NCI-H524 (cell line): ENCODE measurements at regions not wholly inside any gene's neighbourhood (a gene's known extent, or its start where the extent isn't known, plus 50 kb on each side); places are given as distances from the start of the nearest gene placed in this dataset.

Experiments
- DNase-seq, 2 experiments: peaks; one replicate each; lab custom pipeline; 2025; lab: John Stamatoyannopoulos, UW

DNA sequence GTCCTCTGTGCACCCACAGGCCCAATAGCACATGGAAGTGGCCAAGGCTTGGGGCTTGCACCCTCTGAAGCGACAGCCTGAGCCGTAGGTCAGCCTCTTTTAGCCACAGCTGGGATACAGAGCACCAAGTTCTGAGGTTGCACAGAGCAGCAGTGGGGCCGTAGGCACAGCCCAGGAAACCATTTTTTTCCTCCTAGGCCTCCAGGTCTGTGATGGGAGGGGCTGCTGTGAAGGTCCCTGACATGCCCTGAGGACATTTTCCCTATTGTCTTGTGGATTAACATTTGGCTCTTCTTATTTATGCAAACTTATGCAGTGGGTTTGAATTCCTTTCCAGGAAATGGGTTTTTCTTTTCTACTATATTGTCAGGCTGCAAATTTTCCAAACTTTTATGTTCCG lies 878.7 kb upstream of the MAN1A1 start:
- no peak for DNase-seq

GRCh38 chr6:120219339-120219738 lies 869.8 kb upstream of the MAN1A1 start:
- no peak for DNase-seq

DNA sequence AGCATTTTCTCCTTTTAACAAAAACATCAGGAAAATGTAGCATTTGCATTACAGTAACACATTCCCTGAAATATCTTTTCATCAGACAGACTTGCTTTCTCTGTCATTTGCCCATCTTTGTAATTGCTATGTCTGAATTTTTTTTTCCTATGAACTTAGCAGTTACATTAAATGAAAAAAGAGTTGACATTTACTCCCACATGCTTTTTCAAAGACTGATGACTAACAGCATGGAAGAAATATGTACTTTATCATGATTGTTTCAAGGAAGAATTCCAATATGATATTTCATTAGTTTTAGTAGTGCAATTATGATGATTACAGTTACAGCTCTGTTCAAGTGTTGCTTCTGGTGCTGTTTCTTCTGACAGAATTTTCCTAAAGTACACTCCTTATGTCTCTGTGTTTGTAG lies 864.5 kb upstream of the MAN1A1 start:
- no peak for DNase-seq

DNA sequence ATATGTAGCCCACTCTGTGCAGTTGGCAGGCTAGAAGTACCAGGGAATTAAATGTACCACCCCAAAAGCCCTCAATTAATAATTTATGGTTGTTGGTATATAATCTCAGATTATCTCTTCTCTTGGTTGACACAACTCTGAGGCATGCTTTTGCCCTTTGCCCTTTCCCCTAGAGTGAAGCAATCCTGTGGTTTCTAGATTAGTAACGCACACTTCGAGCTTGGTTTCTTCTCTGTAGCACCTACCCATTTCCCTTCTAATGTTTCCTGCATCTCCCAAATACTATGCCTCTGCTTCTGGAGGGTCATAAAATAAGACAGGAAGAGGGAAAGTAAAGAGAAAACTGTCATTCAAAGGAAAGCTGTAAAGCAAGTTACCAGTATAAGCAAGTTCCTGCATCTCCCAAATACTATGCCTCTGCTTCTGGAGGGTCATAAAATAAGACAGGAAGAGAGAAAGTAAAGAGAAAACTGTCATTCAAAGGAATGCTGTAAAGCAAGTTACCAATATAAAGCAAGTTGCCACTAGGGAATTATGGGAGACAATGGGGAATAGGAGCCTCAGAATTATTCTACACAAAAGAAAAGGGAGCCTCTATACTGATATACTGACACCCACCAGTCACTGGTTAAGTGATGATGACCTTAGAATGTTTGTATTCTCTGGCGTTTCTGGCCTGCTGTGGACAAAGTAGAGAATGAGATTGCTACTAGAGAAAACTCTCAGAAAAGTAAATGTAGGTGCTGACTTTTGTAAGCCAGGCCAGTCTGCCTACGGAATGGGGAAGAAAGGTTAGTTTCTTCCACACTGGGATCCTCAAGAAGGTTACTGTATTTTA lies 862.6 kb upstream of the MAN1A1 start:
- no peak for DNase-seq

- DNase-seq, result no peak
These were observed 853.3 kb upstream of the MAN1A1 start for GRCh38 chr6:120202878-120203277.

DNA sequence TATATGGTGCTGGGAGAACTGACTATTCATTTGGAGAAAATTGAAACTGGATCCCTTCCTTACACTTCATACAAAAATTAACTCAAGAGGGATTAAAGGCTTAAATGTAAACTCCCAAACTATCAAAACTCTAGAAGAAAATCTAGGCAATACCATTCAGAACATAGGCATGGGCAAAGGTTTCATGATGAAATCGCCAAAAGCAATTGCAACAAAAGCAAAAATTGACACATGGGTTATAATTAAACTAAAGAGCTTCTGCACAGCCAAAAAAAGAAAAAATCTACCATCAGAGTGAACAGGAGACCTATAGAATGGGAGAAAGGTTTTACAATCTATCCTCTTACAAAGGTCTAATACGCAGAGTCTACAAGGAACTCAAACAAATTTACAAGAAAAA lies 851.3 kb upstream of the MAN1A1 start:
- DNase-seq, result peak in 1 of 2 experiments; percentile 51

DNA sequence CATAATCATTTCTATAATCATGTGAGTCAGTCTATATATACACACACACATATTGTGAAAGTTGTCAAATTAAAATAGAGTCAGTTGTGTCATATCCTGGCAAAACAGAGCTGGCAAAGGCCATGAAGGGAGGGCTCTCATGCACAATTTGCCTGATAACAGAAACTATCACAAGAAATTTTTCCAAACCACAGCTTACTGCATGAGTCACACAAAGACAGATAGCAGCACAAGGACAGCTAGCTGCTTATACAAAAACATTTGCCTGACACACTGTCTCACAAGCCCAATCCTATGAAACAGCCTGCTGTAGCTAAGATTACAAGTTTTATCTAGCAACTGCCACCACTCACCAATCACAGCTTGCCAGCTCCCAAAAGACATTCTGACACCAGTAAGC lies 848.5 kb upstream of the MAN1A1 start:
- peak in 1 of 2 experiments; percentile 37 for DNase-seq

GRCh38 chr6:120186080-120186479 lies 836.5 kb upstream of the MAN1A1 start:
- no peak for DNase-seq

- DNase-seq, result no peak
These were observed 823.7 kb upstream of the MAN1A1 start for GRCh38 chr6:120173250-120173649.

- no peak for DNase-seq
These were observed 815.0 kb upstream of the MAN1A1 start for GRCh38 chr6:120164531-120164930.

- no peak for DNase-seq
These were observed 808.3 kb upstream of the MAN1A1 start for GRCh38 chr6:120157873-120158272.

DNA sequence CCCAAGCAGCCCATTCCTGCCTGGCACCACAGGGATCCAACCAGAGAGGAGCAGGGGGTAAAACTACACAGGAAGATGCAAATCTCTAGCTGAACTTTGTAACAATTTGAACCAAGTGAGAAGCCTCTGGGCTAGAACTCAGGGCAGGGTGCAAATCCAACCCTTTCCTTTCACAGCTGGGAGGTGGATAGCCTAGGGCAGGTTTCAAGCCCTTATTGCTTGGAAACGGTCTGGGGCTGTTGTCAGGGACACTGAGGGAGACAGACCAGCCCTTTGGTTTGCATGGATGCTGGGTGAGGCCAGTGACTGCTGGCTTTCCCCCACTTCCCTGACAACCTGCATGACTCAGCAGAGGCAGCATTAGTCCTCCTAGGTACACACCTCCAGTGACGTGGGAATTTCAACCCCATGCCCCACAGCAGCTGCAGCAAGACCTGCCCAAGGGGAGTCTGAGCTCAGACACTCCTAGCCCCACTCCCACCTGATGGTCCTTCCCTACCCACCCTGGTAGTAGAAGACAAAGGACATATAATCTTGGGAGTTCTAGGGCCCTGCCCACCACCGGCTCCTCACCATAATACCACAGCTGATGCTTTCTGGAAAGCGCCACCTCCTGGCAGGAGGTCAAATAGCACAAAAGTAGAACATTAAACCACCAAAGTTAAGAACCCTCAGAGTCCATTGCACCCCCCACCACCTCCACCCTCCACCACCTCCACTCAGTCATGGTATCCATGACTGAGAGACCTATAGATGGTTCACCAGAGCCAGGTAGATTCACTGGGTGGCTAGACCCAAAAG lies 797.7 kb upstream of the MAN1A1 start:
- no peak for DNase-seq

- DNase-seq, result no peak
These were observed 792.0 kb upstream of the MAN1A1 start for GRCh38 chr6:120141601-120142000.

DNA sequence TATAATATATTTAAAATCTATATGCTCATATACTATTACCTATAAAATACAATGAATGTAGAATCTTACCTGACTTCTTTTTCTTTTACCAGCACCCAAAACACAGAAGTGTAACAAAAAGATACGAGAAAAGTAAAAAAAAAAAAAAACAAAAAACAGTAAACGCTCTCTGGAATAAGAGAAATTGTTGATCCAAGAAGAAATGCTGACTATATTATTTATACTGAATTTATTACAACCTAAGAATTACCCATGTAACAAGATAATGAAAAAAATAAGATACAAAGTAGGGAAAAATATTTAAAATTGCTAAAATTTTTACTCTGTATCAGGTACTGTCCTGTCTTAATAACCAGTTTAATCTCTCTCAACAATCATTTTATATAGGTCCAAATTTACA lies 787.9 kb upstream of the MAN1A1 start:
- no peak for DNase-seq

DNA sequence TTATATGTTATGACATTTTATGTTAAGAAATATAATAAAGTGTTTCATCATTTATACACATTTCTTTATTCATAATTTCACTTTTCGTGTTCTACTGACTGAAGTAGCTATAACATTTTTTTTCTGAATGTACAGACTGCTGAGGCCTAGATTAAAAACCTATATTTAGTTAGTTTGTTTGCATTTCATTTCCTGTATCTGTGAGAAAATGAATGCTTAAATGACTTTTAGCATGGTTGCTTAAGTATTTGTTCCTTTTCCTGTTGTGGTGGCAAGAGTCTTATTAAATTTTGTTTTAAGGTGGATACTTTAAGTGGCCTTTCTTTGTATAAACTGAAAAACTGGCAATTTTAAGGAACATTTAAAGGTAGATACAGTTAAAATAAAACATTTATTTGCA lies 779.7 kb upstream of the MAN1A1 start:
- no peak for DNase-seq

- DNase-seq, result no peak
These were observed 772.8 kb upstream of the MAN1A1 start for GRCh38 chr6:120122401-120122800.

GRCh38 chr6:120116343-120116742 lies 766.8 kb upstream of the MAN1A1 start:
- DNase-seq, result no peak

GRCh38 chr6:120112980-120113379 lies 763.4 kb upstream of the MAN1A1 start:
- no peak for DNase-seq

GRCh38 chr6:120111001-120111400 lies 761.4 kb upstream of the MAN1A1 start:
- no peak for DNase-seq

GRCh38 chr6:120108061-120108795 lies 758.7 kb upstream of the MAN1A1 start:
- no peak for DNase-seq

DNA sequence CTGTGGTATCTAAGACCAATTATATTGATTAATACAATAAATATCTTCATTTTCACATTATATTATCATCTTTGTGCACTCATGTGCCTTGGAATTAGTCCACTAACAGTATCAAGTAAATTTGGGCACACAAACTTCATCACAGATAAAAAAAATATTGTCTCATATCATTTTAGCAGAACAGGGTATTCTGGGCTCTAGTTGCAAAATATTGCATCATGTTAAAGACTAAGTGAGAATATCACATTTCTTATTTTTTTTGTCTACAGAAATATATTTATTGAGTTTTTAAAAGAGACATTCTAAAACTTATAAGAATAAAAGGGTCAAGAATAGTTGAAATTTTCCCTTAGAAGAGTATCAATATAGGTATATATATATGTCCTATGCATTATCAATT lies 754.1 kb upstream of the MAN1A1 start:
- DNase-seq, result no peak

DNA sequence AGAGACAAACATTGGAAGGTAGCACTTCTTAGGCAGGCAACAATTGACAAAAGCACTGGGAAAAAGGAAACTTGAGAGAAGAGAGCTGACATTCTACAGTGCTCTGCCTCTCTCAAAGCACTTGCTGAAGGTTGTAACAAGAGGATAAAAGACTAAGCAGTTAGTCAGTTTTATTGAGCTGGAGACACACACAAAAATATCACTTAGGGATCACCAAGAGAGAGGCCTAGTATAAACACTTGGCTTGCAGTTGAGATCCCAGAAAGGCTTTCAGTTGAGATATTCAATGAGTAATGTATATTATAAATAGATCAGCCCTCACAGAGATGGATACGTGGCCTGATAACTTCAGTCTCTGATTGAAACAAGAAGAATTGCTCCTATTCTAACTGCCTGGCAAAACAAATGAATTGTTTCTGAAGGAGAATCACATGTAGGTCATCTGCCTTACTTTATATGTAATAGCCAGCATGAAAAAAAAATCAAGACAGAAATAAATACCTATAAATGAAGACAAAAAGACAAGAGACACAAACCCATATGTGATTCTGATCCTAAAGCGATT lies 747.2 kb upstream of the MAN1A1 start:
- DNase-seq, result no peak
